CD4-positive, CD25-positive, alpha-beta regulatory T cell (primary cell): ENCODE measurements at regions not wholly inside any gene's neighbourhood (a gene's known extent, or its start where the extent isn't known, plus 50 kb on each side); places are given as distances from the start of the nearest gene placed in this dataset.
"Not testable (repeated sequence)": the region's sequence is repeated elsewhere in the genome, so short reads cannot be mapped to it uniquely, and the experiment has no call there.

ENCODE experiments used
- ATAC-seq, 2 donors: fragments of 150-1000 bp; cut with Tn5 transposase; one replicate each; pipeline ENCODE4 v1.10.0; 2021; ENCODE audit warnings: low read depth in 2 of 2, moderate number of reproducible peaks in 2 of 2, moderate library complexity in 1 of 2
- DNase-seq, 3 donors: peaks; one replicate each; pipeline versions ENCODE4 v3.0.0 to v3.0.0-alpha.2; 2012 to 2022; ENCODE audit warnings: mixed read lengths in 1 of 3
- H3K27ac ChIP-seq: one replicate; pipeline ENCODE4 v1.7.0; 2013; ENCODE audit warnings: mild to moderate bottlenecking, low read length; ENCODE audit not compliant: insufficient read depth, poor library complexity, severe bottlenecking
- H3K27me3 ChIP-seq: one replicate; pipeline ENCODE4 v1.7.0; 2013; ENCODE audit warnings: low read length; ENCODE audit not compliant: control insufficient read depth, insufficient read depth
- H3K36me3 ChIP-seq: one replicate; pipeline ENCODE4 v1.7.0; 2013; ENCODE audit warnings: mild to moderate bottlenecking, low read length, moderate library complexity; ENCODE audit not compliant: control insufficient read depth, insufficient read depth
- H3K4me1 ChIP-seq: 2 replicates; pipeline ENCODE4 v1.7.0; 2013; ENCODE audit warnings: mild to moderate bottlenecking, low read length; ENCODE audit not compliant: insufficient read depth, control insufficient read depth, poor library complexity, severe bottlenecking
- H3K4me3 ChIP-seq: one replicate; pipeline ENCODE4 v1.7.0; 2013; ENCODE audit warnings: low read depth, mild to moderate bottlenecking, low read length, moderate library complexity
- H3K9me3 ChIP-seq, 2 experiments: 1 replicate in 1 of 2; 2 replicates in 1 of 2; pipeline ENCODE4 v1.7.0; 2013; ENCODE audit warnings: low read length in 2 of 2, mild to moderate bottlenecking in 1 of 2, moderate library complexity in 1 of 2; ENCODE audit not compliant: control insufficient read depth in 2 of 2
- H3K27ac Mint-ChIP-seq, 3 donors: one replicate each; pipeline ENCODE4 v1.8.0; 2020 to 2022; ENCODE audit warnings: mild to moderate bottlenecking in 3 of 3, mixed read lengths in 3 of 3, moderate library complexity in 2 of 3
- H3K27me3 Mint-ChIP-seq: one replicate; pipeline ENCODE4 v1.8.0; 2022; ENCODE audit warnings: mild to moderate bottlenecking, mixed read lengths
- H3K36me3 Mint-ChIP-seq: one replicate; pipeline ENCODE4 v1.8.0; 2020; ENCODE audit warnings: mixed read lengths
- H3K4me1 Mint-ChIP-seq, 4 donors: one replicate each; pipeline ENCODE4 v1.8.0; 2020 to 2022; ENCODE audit warnings: mixed read lengths in 4 of 4, mild to moderate bottlenecking in 1 of 4
- H3K4me3 Mint-ChIP-seq, 4 donors: one replicate each; pipeline ENCODE4 v1.8.0; 2020 to 2022; ENCODE audit warnings: mild to moderate bottlenecking in 4 of 4, mixed read lengths in 4 of 4, moderate library complexity in 3 of 4
- H3K9me3 Mint-ChIP-seq, 7 donors: one replicate each; pipeline ENCODE4 v1.8.0; 2020 to 2022; ENCODE audit warnings: mixed read lengths in 7 of 7, mild to moderate bottlenecking in 3 of 7, moderate library complexity in 2 of 7

DNA sequence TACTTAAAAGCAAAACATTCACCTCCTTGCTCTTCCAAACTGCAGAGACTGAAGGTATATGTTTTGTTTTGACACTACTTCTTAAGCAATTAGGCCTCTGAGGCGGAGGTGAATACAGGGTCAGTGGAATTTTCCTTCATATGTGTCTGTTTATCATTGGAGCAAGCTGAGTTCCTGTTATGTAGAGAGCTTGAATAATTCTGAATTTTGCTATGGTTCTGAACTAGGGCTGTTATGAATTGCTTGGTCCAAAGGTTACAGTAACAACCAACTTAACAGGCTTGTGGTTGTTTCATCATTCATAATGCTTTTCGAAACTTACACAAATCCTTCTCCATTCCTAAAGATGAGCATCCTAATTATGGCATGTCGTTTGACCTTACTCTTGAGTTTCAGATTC lies 444.6 kb upstream of the MEF2C start:
- H3K36me3 ChIP-seq, result no peaks in the 10 kb centered on the region
- Mint-ChIP-seq H3K4me1 (no peaks in the 10 kb centered on the region), H3K27ac (no peak overlapping the region), H3K27me3 (no peaks in the 10 kb centered on the region), H3K36me3 (no peaks in the 10 kb centered on the region), H3K9me3 (peaks cover 0 to 13% (median 1%) of the 10 kb centered on the region in 7 donors), H3K4me3 (no peak overlapping the region)
- no peaks in the 10 kb centered on the region for H3K4me1 ChIP-seq
- no peak for DNase-seq
- no peak overlapping the region for H3K27ac ChIP-seq
- H3K27me3 ChIP-seq, result no peaks in the 10 kb centered on the region
- ATAC-seq, result no peak
- H3K4me3 ChIP-seq, result no peak overlapping the region
- H3K9me3 ChIP-seq, result no peaks in the 10 kb centered on the region

DNA sequence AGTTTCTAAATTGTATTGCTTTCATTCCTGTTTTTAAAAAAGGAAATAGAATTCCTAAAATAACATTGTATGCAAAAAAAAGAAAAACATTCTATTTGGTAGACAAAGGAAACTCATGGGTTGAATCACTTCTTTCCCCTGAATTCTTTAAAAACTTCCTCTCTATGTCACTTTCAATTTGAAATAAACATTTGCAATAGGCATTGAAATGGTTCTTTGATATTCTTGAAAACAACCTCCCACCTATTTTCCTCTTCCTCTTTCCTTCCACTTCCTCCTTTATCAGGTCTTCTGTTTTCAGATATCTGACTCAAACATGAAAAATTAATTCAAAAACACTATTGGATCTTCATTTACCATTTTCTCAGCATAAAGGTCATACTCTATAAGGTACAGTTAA lies 442.0 kb upstream of the MEF2C start:
- no peaks in the 10 kb centered on the region for H3K36me3 Mint-ChIP-seq
- H3K27ac Mint-ChIP-seq, result no peak overlapping the region
- Histone ChIP-seq H3K27me3 (no peaks in the 10 kb centered on the region), H3K27ac (no peak overlapping the region), H3K4me3 (no peak overlapping the region), H3K9me3 (no peaks in the 10 kb centered on the region), H3K36me3 (no peaks in the 10 kb centered on the region), H3K4me1 (no peaks in the 10 kb centered on the region)
- H3K4me1 Mint-ChIP-seq, result no peaks in the 10 kb centered on the region
- ATAC-seq (no peak), DNase-seq (no peak)
- H3K4me3 Mint-ChIP-seq, result no peak overlapping the region
- H3K9me3 Mint-ChIP-seq, result peaks cover 0 to 7% (median 0%) of the 10 kb centered on the region in 7 donors
- no peaks in the 10 kb centered on the region for H3K27me3 Mint-ChIP-seq

DNA sequence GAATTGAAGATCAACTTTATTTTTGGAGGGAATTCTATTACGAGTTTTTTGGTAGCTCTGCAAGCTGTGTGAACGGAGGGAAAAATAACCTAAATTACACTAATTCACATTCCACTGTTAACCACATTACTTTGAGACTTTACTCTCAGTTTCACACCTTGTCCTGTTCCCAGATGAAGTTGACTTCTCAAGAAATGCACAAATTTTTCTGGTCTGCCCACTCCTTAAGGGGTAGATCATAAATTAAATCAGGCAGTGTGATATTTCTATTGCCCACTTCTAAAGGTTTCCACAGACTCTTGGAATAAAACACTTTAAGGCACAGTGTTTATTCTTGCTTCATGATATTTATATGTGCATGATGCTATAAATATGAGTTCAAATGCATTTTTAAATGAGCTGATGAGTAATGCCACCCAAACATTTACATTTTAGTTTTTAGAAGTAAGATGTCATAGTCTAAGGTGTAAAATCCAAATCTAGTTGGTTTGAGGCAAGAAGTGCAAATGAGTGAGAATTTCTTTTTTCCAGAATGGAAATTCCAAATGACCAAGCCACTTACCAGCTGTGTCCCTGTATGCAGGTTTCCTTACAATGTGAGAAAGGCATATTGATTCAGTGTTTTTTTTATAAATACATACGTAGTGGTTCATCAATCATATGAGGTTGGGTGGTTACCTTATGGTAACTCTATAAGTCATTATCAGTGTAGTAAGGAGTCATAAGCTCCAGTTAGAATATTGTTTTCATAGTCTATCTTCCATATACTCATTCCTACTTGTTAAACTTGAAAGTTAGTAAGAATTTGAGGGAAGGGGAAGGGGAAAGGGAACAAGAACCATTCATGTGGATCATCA lies 437.7 kb upstream of the MEF2C start:
- Histone ChIP-seq H3K4me1 (no peaks in the 10 kb centered on the region), H3K9me3 (no peaks in the 10 kb centered on the region), H3K27ac (no peak overlapping the region), H3K4me3 (no peak overlapping the region), H3K27me3 (no peaks in the 10 kb centered on the region), H3K36me3 (no peaks in the 10 kb centered on the region)
- Mint-ChIP-seq H3K9me3 (peaks cover 0 to 4% (median 3%) of the 10 kb centered on the region in 7 donors), H3K4me3 (no peak overlapping the region), H3K27ac (no peak overlapping the region), H3K4me1 (no peaks in the 10 kb centered on the region), H3K36me3 (no peaks in the 10 kb centered on the region), H3K27me3 (no peaks in the 10 kb centered on the region)
- DNase-seq (no peak), ATAC-seq (no peak)

DNA sequence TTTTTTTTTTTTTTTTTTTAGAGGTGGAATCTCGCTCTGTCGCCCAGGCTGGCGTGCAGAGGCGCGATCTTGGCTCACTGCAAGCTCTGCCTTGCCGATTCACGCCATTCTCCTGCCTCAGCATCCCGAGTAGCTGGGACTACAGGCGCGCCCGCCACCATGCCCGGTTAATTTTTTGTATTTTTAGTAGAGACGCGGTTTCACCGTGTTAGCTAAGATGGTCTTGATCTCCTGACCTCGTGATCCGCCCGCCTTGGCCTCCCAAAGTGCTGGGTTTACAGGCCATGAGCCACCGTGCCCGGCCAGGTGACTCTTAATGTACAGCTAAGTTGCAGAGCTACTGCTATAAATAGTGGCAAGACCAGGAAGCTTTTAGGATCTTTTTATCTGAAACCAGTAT lies 434.9 kb upstream of the MEF2C start:
- not testable (repeated sequence) for H3K9me3 Mint-ChIP-seq, DNase-seq, H3K27ac ChIP-seq, H3K27me3 ChIP-seq, H3K4me1 ChIP-seq, H3K27ac Mint-ChIP-seq, ATAC-seq, H3K9me3 ChIP-seq, H3K4me1 Mint-ChIP-seq, H3K36me3 Mint-ChIP-seq, H3K36me3 ChIP-seq, H3K4me3 Mint-ChIP-seq, H3K27me3 Mint-ChIP-seq, H3K4me3 ChIP-seq

DNA sequence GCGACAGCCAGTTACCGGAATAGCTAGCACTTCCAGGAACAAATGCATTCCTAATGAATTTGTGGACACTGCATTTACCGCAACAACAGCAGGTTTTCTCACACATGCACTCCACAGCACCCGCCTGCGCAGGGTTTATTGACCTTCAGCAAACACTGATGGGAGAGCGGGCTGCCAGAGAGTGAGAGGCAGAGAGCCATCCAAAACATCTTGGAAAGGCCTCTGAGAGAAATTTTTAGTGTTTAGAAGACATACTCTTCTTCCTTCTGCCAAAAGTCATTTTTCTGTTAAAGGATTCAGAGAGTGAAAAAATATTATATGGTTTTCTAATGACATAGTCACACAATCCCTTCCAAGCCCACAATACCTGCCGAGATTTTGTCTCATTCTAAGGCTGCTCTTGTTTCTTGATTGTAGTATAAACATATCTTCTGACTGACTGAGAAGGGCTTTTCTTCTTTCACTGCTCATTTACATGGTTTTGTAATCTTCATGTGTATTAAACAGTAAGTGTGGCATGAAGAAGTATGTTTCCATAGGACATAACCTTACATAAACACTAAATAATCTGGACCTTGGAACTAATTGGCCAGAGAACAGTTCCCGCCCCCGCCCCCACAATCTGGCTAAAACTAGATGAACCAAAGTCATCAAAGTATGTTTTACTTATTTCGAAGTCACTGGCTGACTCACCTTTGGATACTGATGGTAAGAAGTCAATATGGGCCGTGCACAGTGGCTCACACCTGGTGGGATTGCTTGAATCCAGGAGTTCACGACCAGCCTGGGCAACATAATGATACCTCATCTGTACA lies 432.5 kb upstream of the MEF2C start:
- no peaks in the 10 kb centered on the region for H3K36me3 ChIP-seq
- H3K4me3 ChIP-seq, result no peak overlapping the region
- H3K27ac ChIP-seq, result no peak overlapping the region
- H3K4me1 ChIP-seq, result no peaks in the 10 kb centered on the region
- H3K27ac Mint-ChIP-seq, result no peak overlapping the region
- peaks cover 0 to 4% (median 0%) of the 10 kb centered on the region in 7 donors for H3K9me3 Mint-ChIP-seq
- H3K27me3 Mint-ChIP-seq, result no peaks in the 10 kb centered on the region
- peaks cover 0 to 3% (median under 1%) of the 10 kb centered on the region in 4 donors for H3K4me1 Mint-ChIP-seq
- ATAC-seq (no peak), DNase-seq (no peak)
- H3K27me3 ChIP-seq, result no peaks in the 10 kb centered on the region
- no peak overlapping the region for H3K4me3 Mint-ChIP-seq
- H3K9me3 ChIP-seq, result no peaks in the 10 kb centered on the region
- H3K36me3 Mint-ChIP-seq, result no peaks in the 10 kb centered on the region

DNA sequence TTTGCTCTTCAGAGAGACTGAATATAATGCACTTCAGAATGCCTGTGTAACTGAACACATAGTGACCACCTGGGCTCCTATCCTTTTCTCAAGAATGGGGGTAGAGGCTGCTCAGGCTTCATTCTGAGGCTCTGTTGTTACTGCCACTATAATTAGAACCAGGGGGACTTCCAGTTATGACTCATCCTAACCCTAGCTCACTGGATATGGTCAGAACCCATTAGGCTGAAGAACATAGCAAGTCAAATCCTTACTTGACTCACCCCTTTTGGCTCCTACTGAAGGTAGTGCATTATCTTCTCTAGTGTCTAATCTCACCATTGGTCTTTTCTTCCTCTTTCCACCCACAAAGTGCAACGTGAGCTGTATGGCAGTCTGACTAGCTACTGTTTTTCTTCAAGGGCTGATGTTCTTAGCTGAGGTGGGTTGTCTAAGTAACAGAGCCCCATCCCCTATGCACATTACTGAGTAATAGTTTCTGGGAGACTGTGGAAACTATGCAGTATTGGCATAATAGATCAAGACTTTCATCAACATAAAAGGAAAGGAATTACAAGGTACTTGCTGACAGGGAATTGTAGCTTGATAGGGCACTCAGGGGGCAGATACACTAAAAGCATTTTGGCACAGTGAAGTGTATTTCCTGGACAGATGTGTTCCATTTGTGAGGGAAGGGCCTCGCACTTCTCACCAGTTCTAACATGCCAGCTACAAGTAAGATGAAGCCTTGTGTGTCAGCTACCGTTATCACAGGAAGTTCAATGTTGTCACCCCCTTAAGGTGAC lies 431.0 kb upstream of the MEF2C start:
- Mint-ChIP-seq H3K9me3 (peaks cover 0 to 4% (median 0%) of the 10 kb centered on the region in 7 donors), H3K27ac (no peak overlapping the region), H3K27me3 (no peaks in the 10 kb centered on the region), H3K4me1 (peaks cover 0 to 3% (median under 1%) of the 10 kb centered on the region in 4 donors), H3K36me3 (no peaks in the 10 kb centered on the region), H3K4me3 (no peak overlapping the region)
- no peaks in the 10 kb centered on the region for H3K27me3 ChIP-seq
- H3K36me3 ChIP-seq, result no peaks in the 10 kb centered on the region
- no peak overlapping the region for H3K4me3 ChIP-seq
- peak in 1 of 3 donors; percentile 21 for DNase-seq
- peak; percentile 50 to 77 for ATAC-seq
- no peaks in the 10 kb centered on the region for H3K4me1 ChIP-seq
- no peak overlapping the region for H3K27ac ChIP-seq
- H3K9me3 ChIP-seq, result no peaks in the 10 kb centered on the region

DNA sequence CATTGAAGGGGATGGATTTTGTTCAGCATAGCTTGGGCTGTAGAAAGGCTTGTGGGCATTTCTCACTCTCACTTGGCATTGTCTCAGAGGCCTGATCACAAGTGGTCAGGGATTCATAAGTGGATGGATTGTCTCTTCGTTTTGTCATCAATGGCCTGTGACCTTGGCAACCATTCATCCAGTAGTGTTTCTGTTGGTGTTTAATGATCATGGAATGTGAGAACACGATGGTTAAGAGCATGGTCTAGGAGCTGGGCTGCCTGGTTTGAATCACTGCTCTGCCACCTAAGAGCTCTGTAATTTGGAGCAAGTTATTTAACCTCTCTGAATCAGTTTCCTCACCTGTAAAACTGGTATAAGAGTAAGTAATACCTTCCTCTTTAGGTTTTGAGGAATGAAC lies 430.1 kb upstream of the MEF2C start:
- Mint-ChIP-seq H3K4me1 (peaks cover 0 to 3% (median under 1%) of the 10 kb centered on the region in 4 donors), H3K9me3 (peaks cover 0 to 3% (median 0%) of the 10 kb centered on the region in 7 donors), H3K4me3 (no peak overlapping the region), H3K36me3 (no peaks in the 10 kb centered on the region), H3K27me3 (peaks cover under 1% of the 10 kb centered on the region), H3K27ac (no peak overlapping the region)
- no peaks in the 10 kb centered on the region for H3K27me3 ChIP-seq
- no peaks in the 10 kb centered on the region for H3K9me3 ChIP-seq
- H3K27ac ChIP-seq, result no peak overlapping the region
- no peak for ATAC-seq
- no peaks in the 10 kb centered on the region for H3K36me3 ChIP-seq
- no peaks in the 10 kb centered on the region for H3K4me1 ChIP-seq
- H3K4me3 ChIP-seq, result no peak overlapping the region
- no peak for DNase-seq
